OCI-M2 (cell line): ENCODE measurements at regions not wholly inside any gene's neighbourhood (a gene's known extent, or its start where the extent isn't known, plus 50 kb on each side); places are given as distances from the start of the nearest gene placed in this dataset.
"Not testable (repeated sequence)": the region's sequence is repeated elsewhere in the genome, so short reads cannot be mapped to it uniquely, and the experiment has no call there.

ENCODE experiments used
- DNase-seq: peaks from one replicate; lab custom pipeline; 2025; ENCODE audit not compliant: unreplicated experiment; lab: John Stamatoyannopoulos, UW

- no peak for DNase-seq
These were observed 121.7 kb downstream of the DUSP6 start for GRCh38 chr12:89230376-89231315.

DNA sequence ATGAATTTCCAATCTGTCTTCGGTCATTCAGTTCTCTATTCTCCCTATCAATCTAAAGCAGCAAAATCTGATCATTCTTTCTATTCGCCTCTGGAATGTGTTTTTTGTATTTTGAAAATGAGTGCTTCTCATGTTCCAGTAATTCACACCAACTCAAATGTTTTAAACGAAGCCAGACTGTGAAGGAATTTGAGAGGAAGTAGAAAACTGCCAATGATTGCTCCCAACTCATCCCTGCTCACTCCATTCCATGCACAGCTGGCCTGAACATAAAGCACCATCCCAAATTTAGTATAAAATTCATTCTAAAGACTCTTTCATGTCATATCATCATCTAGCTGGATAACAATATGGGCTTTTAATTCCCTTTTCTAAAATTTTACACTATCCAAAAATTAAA lies 123.8 kb downstream of the DUSP6 start:
- no peak for DNase-seq

DNA sequence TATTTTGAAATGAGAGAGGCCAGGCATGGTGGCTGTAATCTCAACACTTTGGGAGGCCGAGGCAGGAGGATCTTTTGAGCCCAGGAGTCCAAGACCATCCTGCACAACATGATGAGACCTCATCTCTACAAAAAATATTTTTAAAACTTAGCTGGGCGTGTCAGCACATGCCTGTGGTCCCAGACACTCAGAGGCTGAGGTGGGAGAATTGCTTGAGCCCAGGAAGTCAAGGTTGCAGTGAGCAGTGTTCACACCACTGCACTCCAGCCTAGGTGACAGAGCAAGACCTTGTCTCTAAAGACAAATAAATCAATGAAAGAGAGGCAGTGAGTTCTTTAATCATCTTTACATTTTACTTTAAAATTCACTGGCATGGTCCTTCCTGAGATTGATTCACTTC lies 124.5 kb downstream of the DUSP6 start:
- no peak for DNase-seq

DNA sequence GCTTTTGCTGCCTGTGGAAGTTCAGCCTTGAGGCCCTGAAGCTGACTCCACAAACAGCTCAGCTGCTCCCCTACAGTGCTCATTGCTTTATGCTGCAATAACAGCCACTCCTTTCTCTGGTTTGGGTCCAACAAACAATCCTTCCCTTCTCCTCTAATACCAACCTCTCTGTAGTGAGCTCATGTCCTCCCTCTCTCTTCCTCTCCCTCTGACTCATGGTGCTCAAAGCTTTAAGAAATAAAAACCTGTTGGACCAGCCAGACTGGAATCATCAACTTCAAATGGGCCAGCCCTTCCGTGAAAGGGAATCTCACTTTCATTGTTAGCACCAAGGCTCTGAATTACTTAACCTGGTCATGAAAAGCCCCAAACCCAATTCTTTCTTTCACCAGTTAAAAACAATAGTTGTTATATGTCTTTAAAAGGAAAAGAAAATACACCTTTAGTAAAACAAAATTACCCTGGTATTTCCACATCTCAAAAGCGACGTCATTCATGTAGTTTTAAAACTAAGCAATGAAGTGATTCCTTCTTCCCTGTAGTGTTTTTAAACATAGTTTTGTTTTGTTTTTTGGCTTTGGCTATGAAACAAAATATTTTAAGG lies 126.4 kb downstream of the DUSP6 start:
- no peak for DNase-seq

DNA sequence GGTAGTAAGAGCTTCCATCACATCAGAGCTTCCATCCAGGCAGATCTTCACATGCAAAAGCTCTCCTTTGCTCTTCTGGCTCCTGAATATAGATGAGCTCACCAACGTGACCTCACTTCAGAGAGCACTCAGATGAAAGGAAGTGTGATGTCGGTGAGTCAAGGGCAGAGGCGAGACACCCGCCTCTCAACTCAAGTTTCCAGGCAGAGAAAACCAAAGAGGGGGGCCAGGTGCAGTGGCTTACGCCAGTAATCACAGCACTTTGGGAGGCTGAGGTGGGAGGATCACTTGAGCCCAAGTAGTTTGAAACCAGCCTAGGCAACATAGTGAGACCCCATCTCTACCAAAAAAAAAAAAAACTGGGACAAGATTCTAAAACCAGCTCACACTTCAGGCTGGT lies 126.9 kb downstream of the DUSP6 start:
- DNase-seq = no peak

GRCh38 chr12:89222580-89222979 lies 129.7 kb downstream of the DUSP6 start:
- not testable (repeated sequence) for DNase-seq

DNA sequence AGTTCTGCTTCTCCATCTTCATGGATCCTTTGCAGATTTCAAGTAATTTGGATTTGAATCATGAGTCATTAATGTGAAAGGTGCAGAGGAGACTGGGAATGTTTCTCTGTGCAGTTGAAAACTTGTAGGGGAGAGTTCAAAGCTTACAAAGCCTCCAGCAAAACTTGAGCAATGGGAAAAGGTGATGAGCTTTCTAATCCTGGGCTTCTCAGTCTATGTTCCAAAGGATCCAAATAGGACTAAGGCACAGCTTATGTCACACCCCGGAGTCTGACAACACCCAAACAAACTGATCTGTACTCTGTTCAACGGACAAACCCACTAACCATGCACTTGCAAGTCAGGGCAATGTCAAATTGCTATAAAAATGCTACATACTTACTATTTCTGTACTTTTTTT lies 134.8 kb downstream of the DUSP6 start:
- DNase-seq = no peak

DNA sequence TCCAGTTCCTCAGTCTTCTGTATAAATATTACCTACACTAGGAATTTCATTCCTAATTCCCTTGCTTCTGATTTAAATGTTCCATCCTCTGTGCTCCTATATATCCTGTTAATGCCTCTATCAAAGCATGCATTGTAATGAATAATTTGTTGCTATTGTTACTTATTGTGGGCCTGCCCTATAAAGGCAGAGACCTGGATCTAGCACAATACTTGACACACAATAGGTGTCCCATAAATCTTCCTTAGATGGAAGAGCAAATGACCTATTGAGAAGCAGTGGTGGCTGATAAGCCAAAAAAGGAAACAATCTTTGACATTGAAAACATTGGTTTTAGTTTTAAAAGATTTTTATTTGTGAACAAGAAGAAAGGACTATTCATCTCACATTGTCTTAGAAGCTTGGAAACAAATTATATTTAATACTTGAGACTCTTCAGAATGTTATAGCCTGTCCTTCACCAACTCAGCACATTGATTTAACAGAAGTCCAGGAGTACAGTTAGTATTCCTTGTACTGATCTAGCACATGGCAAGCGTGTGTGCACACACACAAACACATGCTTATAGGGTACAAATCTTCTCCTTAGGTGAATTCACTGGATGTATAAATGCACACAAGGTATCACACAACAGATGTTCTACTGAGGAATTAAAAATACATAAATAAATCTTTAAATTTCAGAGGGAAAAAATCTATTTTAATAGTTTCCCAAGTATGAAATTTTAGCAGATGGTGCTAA lies 135.9 kb downstream of the DUSP6 start:
- no peak for DNase-seq

- DNase-seq = no peak
These were observed 137.1 kb downstream of the DUSP6 start for GRCh38 chr12:89215196-89215595.

DNA sequence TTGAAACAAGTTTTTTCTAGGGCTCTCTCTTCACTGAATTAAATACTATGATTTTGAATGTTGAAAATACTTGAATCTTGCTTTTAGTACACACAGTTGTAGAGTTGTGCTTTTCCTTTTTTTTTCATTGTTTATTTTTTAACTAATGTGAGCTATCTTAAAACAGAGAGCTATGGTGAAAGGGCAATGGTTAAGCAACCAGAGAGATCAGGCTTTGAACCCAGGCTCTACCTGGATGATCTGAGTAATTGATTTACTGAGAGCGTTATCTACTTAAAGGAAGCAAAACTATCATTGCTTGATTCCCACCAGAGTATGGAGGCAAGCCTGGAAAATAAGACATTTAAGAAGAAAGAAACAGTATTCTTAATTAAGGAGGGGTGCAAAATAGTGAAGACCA lies 138.6 kb downstream of the DUSP6 start:
- no peak for DNase-seq

- no peak for DNase-seq
These were observed 139.2 kb downstream of the DUSP6 start for GRCh38 chr12:89213139-89213538.

DNA sequence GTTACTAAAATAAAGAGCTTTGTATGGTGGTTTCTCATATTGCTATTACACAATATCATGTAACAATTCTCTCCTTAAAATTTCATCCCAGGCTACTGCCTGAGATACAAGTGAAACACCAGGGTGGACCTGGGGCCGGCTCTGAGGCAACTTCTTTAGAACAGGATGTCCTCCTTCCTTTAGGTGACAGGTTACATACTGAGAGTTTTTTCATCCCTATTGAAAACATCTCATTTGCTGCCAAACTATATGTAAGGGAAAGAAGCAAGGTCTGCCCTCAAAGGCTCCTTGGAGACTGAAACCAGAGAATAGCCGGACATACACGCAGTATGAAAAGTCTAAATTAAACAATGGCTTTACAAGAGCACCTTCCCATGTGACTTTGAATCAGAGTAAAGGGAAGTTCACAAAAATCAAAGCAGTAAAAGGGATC lies 139.9 kb downstream of the DUSP6 start:
- DNase-seq = no peak

DNA sequence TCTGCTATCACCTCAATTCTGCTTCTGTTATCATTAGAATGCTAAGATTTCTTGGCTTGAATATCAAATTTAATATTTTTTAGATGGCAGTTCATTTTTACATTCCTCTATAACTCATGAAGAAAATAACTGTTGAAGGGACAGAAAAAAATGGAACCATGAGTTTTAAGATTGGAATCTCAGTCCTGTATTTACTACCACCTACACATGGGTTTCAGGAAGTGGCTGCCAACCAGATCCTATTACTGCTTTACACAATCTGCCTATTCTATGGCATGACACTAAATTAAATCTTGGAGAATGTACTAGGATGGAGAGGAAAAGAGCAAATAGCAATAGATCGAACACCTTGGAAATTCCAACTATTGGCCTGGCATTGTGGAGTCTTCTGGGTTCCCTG lies 140.8 kb downstream of the DUSP6 start:
- no peak for DNase-seq

DNA sequence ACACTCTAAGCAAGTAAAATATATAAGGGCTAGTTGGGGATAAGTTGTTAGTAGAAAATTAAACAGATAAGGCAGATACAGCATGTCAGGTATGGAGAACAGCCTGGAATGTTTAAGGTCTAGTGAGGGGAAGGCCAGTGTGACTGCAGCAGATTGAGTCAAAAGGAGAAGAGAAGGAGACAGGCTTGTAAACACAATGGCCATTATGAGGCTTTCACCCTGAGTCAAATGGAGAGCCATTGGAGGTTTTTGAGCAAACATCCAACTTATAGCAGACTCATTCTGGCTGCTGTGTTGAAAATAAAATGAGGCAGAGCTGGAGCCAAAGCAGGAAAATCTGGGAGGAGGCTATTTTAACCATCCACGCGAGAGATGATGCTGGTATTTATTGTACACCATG lies 142.0 kb downstream of the DUSP6 start:
- DNase-seq = no peak

DNA sequence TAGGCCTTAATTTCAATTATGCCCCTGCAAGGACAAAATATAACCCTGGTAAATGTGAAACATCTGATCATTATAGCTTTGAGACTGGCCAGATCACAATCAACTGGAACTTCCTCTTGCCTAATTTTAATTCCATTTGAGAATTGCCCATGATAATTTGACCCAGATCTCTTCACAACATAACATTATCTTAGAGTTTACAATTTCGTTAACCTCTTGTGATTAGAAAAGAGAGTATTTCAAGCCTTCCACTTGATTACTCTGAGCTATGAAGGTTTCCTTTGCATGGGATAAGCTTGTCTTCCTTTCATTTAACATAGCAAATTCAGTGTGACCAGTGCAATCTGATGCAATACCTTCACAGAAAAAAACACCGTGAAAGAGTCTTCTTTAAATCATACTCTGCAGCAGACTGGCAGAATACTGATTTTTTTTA lies 143.6 kb downstream of the DUSP6 start:
- DNase-seq = no peak

DNA sequence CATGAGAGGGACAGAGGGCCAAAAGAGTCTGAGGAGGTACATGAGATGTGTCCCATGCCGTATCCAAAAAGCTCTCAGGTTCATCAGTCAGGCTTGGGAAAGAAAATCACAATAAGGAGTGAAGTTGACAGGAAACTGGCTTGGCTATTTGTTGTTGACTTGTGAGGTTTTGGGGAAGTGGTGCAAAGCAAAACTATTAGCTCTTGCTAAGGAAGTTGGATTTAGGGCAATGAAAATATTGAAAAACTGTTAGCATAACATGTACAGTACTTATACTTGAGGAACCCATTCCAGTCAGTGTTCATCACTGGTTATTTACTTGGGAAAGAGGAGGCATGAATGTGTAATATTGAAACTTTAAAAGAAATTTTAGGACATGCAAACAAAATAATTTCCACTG lies 145.9 kb downstream of the DUSP6 start:
- DNase-seq = no peak

- DNase-seq = no peak
These were observed 146.8 kb downstream of the DUSP6 start for GRCh38 chr12:89205517-89205916.

- no peak for DNase-seq
These were observed 149.2 kb downstream of the DUSP6 start for GRCh38 chr12:89203144-89203543.

GRCh38 chr12:89200217-89200616 lies 152.1 kb downstream of the DUSP6 start:
- DNase-seq = no peak

GRCh38 chr12:89195470-89195869 lies 156.8 kb downstream of the DUSP6 start:
- no peak for DNase-seq

DNA sequence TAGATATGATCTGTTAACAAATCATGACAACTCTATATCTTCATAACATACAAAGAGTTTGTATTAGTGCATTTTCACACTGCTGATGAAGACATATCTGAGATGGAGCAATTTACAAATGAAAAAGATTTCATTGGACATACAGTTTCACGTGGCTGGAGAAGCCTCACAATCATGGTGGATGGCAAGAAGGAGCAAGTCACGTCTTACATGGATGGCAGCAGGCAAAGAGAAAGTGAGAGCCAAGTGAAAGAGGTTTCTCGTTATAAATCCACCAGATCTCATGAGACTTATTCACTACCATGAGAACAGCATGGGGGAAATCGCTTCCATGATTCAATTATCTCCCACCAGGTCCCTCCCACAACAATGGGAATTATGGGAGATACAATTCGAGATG lies 157.6 kb downstream of the DUSP6 start:
- DNase-seq = no peak

DNA sequence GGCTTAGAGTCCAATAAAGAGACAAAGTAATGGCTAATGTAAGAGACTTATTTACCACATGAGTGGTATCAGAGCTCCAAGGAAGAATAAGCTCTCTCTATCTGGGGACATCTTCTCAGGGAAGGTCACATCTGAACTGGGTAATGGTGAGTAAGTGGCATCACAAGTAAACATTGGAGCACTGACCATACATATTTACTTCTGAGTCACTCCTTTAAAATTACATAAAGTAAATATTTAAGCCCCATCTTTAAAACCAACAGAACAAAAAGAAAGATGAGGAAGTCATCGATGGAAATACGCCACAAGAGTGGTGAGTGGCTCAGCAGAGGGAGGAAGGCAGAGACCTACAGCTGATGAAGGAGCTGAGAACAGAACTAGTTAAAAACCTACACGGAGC lies 159.9 kb downstream of the DUSP6 start:
- no peak for DNase-seq
